H1 (cell line): ENCODE measurements at regions not wholly inside any gene's neighbourhood (a gene's known extent, or its start where the extent isn't known, plus 50 kb on each side); places are given as distances from the start of the nearest gene placed in this dataset.
"Not testable (repeated sequence)": the region's sequence is repeated elsewhere in the genome, so short reads cannot be mapped to it uniquely, and the experiment has no call there.

ENCODE experiments used
- CTCF ChIA-PET: fragments of 300-600 bp; sonication (Branson Sonifier 250); formaldehyde crosslinking; loops from one replicate; lab custom pipeline; 2021; ENCODE audit not compliant: partially characterized antibody; lab: Charles Lee
- POLR2A ChIA-PET: fragments of 300-600 bp; sonication (Branson Sonifier 250); formaldehyde crosslinking; loops from one replicate; lab custom pipeline; 2021; ENCODE audit warnings: inconsistent platforms; ENCODE audit not compliant: partially characterized antibody; lab: Charles Lee
- DNase-seq, 2 experiments: peaks; one replicate each; pipeline versions ENCODE4 v3.0.0 to v3.0.0-alpha.2; 2010 to 2022; ENCODE audit warnings: low spot score in 2 of 2, low read depth in 1 of 2, mixed read lengths in 1 of 2
- FAIRE-seq: peaks from 2 replicates; lab custom pipeline; 2011; peaks lifted over from hg19 to GRCh38; lab: Jason Lieb, UNC
- H2AFZ ChIP-seq: 2 replicates; pipeline ENCODE4 v1.8.1; 2012; ENCODE audit warnings: low read length, inconsistent platforms
- H2AK5ac ChIP-seq: 2 replicates; pipeline ENCODE4 v1.6.1; 2013; ENCODE audit warnings: low read depth, low read length
- H2BK120ac ChIP-seq: replicated peaks from 2 replicates; pipeline ENCODE3; 2013; ENCODE audit warnings: low read depth, low read length, inconsistent platforms
- H2BK12ac ChIP-seq: 2 replicates; pipeline ENCODE4 v1.6.1; 2013; ENCODE audit warnings: low read depth, low read length
- H2BK15ac ChIP-seq: 2 replicates; pipeline ENCODE4 v1.6.1; 2013; ENCODE audit warnings: low read length
- H2BK20ac ChIP-seq: 2 replicates; pipeline ENCODE4 v1.6.1; 2013; ENCODE audit warnings: low read length
- H2BK5ac ChIP-seq: 2 replicates; pipeline ENCODE4 v1.6.1; 2013; ENCODE audit warnings: low read depth, low read length
- H3K14ac ChIP-seq: 2 replicates; pipeline ENCODE4 v1.6.1; 2013; ENCODE audit warnings: inconsistent platforms; ENCODE audit not compliant: insufficient read length
- H3K18ac ChIP-seq: 2 replicates; pipeline ENCODE4 v1.6.1; 2013; ENCODE audit warnings: low read length; ENCODE audit errors: extremely low read depth
- H3K23ac ChIP-seq: 2 replicates; pipeline ENCODE4 v1.6.1; 2013; ENCODE audit warnings: inconsistent platforms; ENCODE audit not compliant: insufficient read length
- H3K23me2 ChIP-seq: 2 replicates; pipeline ENCODE4 v1.6.1; 2013; ENCODE audit warnings: low read depth, low read length
- H3K27ac ChIP-seq: 2 replicates; pipeline ENCODE4 v1.6.1; 2011; ENCODE audit warnings: low read depth, low read length, inconsistent platforms
- H3K27me3 ChIP-seq, 4 experiments: replicated peaks in 1 of 4; 1 replicate in 1 of 4; 2 replicates in 3 of 4; pipeline versions ENCODE4 v1.6.1 to v1.8.1; 2011 to 2013; ENCODE audit warnings: low read length in 3 of 4, mild to moderate bottlenecking in 3 of 4, inconsistent platforms in 2 of 4, mixed read lengths in 2 of 4, moderate library complexity in 1 of 4; ENCODE audit not compliant: control insufficient read depth in 3 of 4, insufficient read depth in 3 of 4; ENCODE audit errors: extremely low read depth in 1 of 4
- H3K36me3 ChIP-seq, 4 experiments: 2 replicates each; pipeline versions ENCODE4 v1.6.1 to v1.8.1; 2011 to 2013; ENCODE audit warnings: mild to moderate bottlenecking in 4 of 4, low read length in 3 of 4, moderate library complexity in 2 of 4, control low read depth in 1 of 4, inconsistent platforms in 1 of 4; ENCODE audit not compliant: insufficient read depth in 4 of 4, control insufficient read depth in 2 of 4
- H3K4ac ChIP-seq: replicated peaks from 2 replicates; pipeline ENCODE3; 2013; ENCODE audit warnings: low read length, low read depth, mixed read lengths, inconsistent platforms; ENCODE audit not compliant: insufficient read length
- H3K4me1 ChIP-seq, 4 experiments: replicated peaks in 1 of 4; 1 replicate in 1 of 4; 2 replicates in 3 of 4; pipeline versions ENCODE4 v1.6.1 to v1.8.1; 2011 to 2013; ENCODE audit warnings: low read length in 3 of 4, inconsistent platforms in 2 of 4, mixed read lengths in 1 of 4; ENCODE audit not compliant: insufficient read depth in 4 of 4, control insufficient read depth in 3 of 4
- H3K4me2 ChIP-seq, 2 experiments: 2 replicates each; pipeline versions ENCODE4 v1.6.1 to v1.8.1; 2011 to 2013; ENCODE audit warnings: low read depth in 2 of 2, low read length in 2 of 2, control low read depth in 1 of 2, inconsistent platforms in 1 of 2, mild to moderate bottlenecking in 1 of 2; ENCODE audit not compliant: insufficient read depth in 1 of 2
- H3K4me3 ChIP-seq, 4 experiments: fragments of 200-600, 300-600 bp in 1 of 4; sonication (generic), shearing (Covaris generic), sonication (Bioruptor Twin) in 1 of 4; 2 replicates each; pipeline versions ENCODE4 v1.5.1 to v1.8.1; 2011 to 2016; ENCODE audit warnings: low read length in 4 of 4, low read depth in 3 of 4, control low read depth in 2 of 4, inconsistent platforms in 2 of 4, mild to moderate bottlenecking in 2 of 4, mixed read lengths in 1 of 4, moderate library complexity in 1 of 4; ENCODE audit not compliant: insufficient read depth in 2 of 4; ENCODE audit errors: extremely low read depth in 1 of 4
- H3K56ac ChIP-seq: replicated peaks from 2 replicates; pipeline ENCODE3; 2013; ENCODE audit warnings: low read depth, mild to moderate bottlenecking, mixed read lengths, low read length, inconsistent platforms; ENCODE audit not compliant: insufficient read length
- H3K79me1 ChIP-seq: 2 replicates; pipeline ENCODE4 v1.6.1; 2013; ENCODE audit warnings: low read depth, low read length, control low read depth
- H3K79me2 ChIP-seq, 2 experiments: 2 replicates each; pipeline versions ENCODE4 v1.6.1 to v1.8.1; 2012 to 2013; ENCODE audit warnings: low read length in 2 of 2, mild to moderate bottlenecking in 2 of 2, inconsistent platforms in 1 of 2; ENCODE audit not compliant: insufficient read depth in 2 of 2, control insufficient read depth in 1 of 2
- H3K9ac ChIP-seq, 4 experiments: replicated peaks in 1 of 4; 1 replicate in 1 of 4; 2 replicates in 3 of 4; pipeline versions ENCODE4 v1.6.1 to v1.8.1; 2011 to 2013; ENCODE audit warnings: low read depth in 3 of 4, low read length in 3 of 4, control low read depth in 2 of 4, mild to moderate bottlenecking in 2 of 4, moderate library complexity in 2 of 4, inconsistent platforms in 1 of 4; ENCODE audit errors: extremely low read depth in 1 of 4
- H3K9me3 ChIP-seq, 2 experiments: 2 replicates each; pipeline versions ENCODE4 v1.6.1 to v1.8.1; 2012 to 2013; ENCODE audit warnings: mild to moderate bottlenecking in 2 of 2, moderate library complexity in 2 of 2, control low read depth in 1 of 2, inconsistent platforms in 1 of 2, low read depth in 1 of 2, low read length in 1 of 2, mixed read lengths in 1 of 2; ENCODE audit not compliant: insufficient read depth in 2 of 2
- H4K20me1 ChIP-seq, 2 experiments: replicated peaks in 1 of 2; 2 replicates each; pipeline versions ENCODE3 to v1.8.1; 2011 to 2013; ENCODE audit warnings: inconsistent platforms in 2 of 2, low read length in 2 of 2, mild to moderate bottlenecking in 1 of 2; ENCODE audit not compliant: insufficient read depth in 2 of 2, control insufficient read depth in 1 of 2
- H4K5ac ChIP-seq: 2 replicates; pipeline ENCODE4 v1.6.1; 2013; ENCODE audit warnings: low read length, low read depth, mixed read lengths, inconsistent platforms; ENCODE audit not compliant: insufficient read length
- H4K8ac ChIP-seq: 2 replicates; pipeline ENCODE4 v1.8.0; 2013; ENCODE audit warnings: mild to moderate bottlenecking, moderate library complexity, low read length, inconsistent platforms; ENCODE audit not compliant: insufficient read depth; ENCODE audit errors: extremely low read depth
- H4K91ac ChIP-seq: replicated peaks from 2 replicates; pipeline ENCODE3; 2013; ENCODE audit warnings: low read length, mixed read lengths, inconsistent platforms; ENCODE audit not compliant: insufficient read length
- WGBS, 2 experiments: shearing (Covaris generic) in 1 of 2; methylation state at CpG; one replicate each; pipeline versions ENCODE4 v1.1.6 to v1.1.7; 2013 to 2015; ENCODE audit warnings: low lambda C conversion rate in 2 of 2, mixed read lengths in 2 of 2, inconsistent platforms in 1 of 2, low coverage in 1 of 2, missing lambda C conversion rate in 1 of 2; ENCODE audit not compliant: insufficient replicate concordance in 2 of 2, insufficient coverage in 1 of 2, insufficient read length in 1 of 2; ENCODE audit errors: extremely low coverage in 1 of 2, missing lambda C conversion rate in 1 of 2; 5-methylcytosine and 5-hydroxymethylcytosine counted together

- DNase-seq, H2AK5ac ChIP-seq, H2BK120ac ChIP-seq, H2AFZ ChIP-seq, H4K8ac ChIP-seq, H3K9me3 ChIP-seq, H4K91ac ChIP-seq, H3K4me1 ChIP-seq, POLR2A ChIA-PET, H3K79me2 ChIP-seq, H3K4me2 ChIP-seq, CTCF ChIA-PET, H3K27me3 ChIP-seq, H2BK20ac ChIP-seq, H3K18ac ChIP-seq, H3K9ac ChIP-seq, H2BK5ac ChIP-seq, H3K56ac ChIP-seq, H3K14ac ChIP-seq, H3K23me2 ChIP-seq, H3K23ac ChIP-seq, H4K5ac ChIP-seq, H4K20me1 ChIP-seq, H3K27ac ChIP-seq, H2BK12ac ChIP-seq, H3K4me3 ChIP-seq, H3K36me3 ChIP-seq, H3K4ac ChIP-seq, H3K79me1 ChIP-seq, H2BK15ac ChIP-seq, FAIRE-seq: not testable (repeated sequence)
- 98% methylated on average over 17 of the region's 25 CpGs; no CpG with 5 or more reads in 1 of the 2 experiments for WGBS, 2 experiments
These were observed 876.9 kb upstream of the API5 start for GRCh38 chr11:42434911-42435310.
